ENCODE measurements at regions not wholly inside any gene's neighbourhood (a gene's known extent, or its start where the extent isn't known, plus 50 kb on each side); places are given as distances from the start of the nearest gene placed in this dataset.

- H3K27me3 ChIP-seq (replicated peaks in 1 of 2; ENCODE audit: control insufficient read depth in 2 of 2, insufficient read depth in 2 of 2, low read length in 1 of 2) = peaks cover 0 to 2% of the 10 kb centered on the region in 2 experiments; a peak in 1 of 4 replicates
- intact Hi-C loops (cut with micrococcal nuclease; ENCODE audit: unreplicated experiment) (no loop called here), in situ Hi-C loops (cut with MboI) (no loop called here)
- DNase-seq (ENCODE audit: low read depth, low spot score) = no peak
- CTCF ChIA-PET = interaction anchor here (1.5 kb wide), 1 partner anchor 77 kb away, joined by 4 read pairs; no protein-coding TSS in a partner anchor
- H3K4me2 ChIP-seq (ENCODE audit: control insufficient read depth, insufficient read depth) = no peak overlapping the region
- H3K79me2 ChIP-seq (ENCODE audit: control insufficient read depth, insufficient read depth, low read length) = no peaks in the 10 kb centered on the region
- SMC1A ChIA-PET (ENCODE audit: uncharacterized antibody, unreplicated experiment) = no interaction called here
- no peak overlapping the region for H2AFZ ChIP-seq (ENCODE audit: control insufficient read depth, low read depth, low read length)
- no peak overlapping the region for H3K4me3 ChIP-seq
- 15% methylated on average over 4 of the region's 4 CpGs for WGBS (ENCODE audit: insufficient coverage, insufficient replicate concordance, low lambda C conversion rate, missing lambda C conversion rate)
- no peaks in the 10 kb centered on the region; the same call in 1 of the 3 replicates for H3K9me3 ChIP-seq (replicated peaks; ENCODE audit: control insufficient read depth, insufficient read depth, low read length)
- POLR2A ChIA-PET = no interaction called here
- H3K36me3 ChIP-seq (ENCODE audit: control insufficient read depth in 2 of 2, insufficient read depth in 2 of 2, low read length in 1 of 2) = no peaks in the 10 kb centered on the region
- BruUV-seq (replicated peaks) = no TSS peak
- no peaks in the 10 kb centered on the region for H4K20me1 ChIP-seq (ENCODE audit: control insufficient read depth, insufficient read depth)
- H3K27ac ChIP-seq (ENCODE audit: control insufficient read depth, insufficient read depth) = no peak overlapping the region
- no peak overlapping the region for H3K9ac ChIP-seq (ENCODE audit: control insufficient read depth, insufficient read depth, low read length)
- no peak for ATAC-seq
- H3K4me1 ChIP-seq (ENCODE audit: control insufficient read depth, insufficient read depth, low read length) = no peaks in the 10 kb centered on the region
- FAIRE-seq = no peak
- TF ChIP-seq NKRF (conservative IDR thresholded peaks at IDR 0.05) = no peak
- TF ChIP-seq POLR2AphosphoS2 (IDR thresholded peaks at IDR 0.05; ENCODE audit: low read depth, low read length) = no peak
- no peak for TF ChIP-seq TAF1 (IDR thresholded peaks at IDR 0.05; ENCODE audit: borderline replicate concordance, low read depth, low read length)
- TF ChIP-seq WRNIP1 (IDR thresholded peaks at IDR 0.05; ENCODE audit: borderline replicate concordance, low read depth, low read length) = no peak
- no peak for TF ChIP-seq NFIC (IDR thresholded peaks at IDR 0.05; ENCODE audit: low read depth, low read length)
- TF ChIP-seq HDGF (IDR thresholded peaks at IDR 0.05) = no peak
- TF ChIP-seq REST (IDR thresholded peaks at IDR 0.05; ENCODE audit: low read depth, low read length) = no peak
- no peak for TF ChIP-seq MLLT1 (IDR thresholded peaks at IDR 0.05)
- no peak for TF ChIP-seq EP300 (IDR thresholded peaks at IDR 0.05; ENCODE audit: borderline replicate concordance in 1 of 2, control insufficient read depth in 1 of 2, low read depth in 2 of 2, low read length in 2 of 2)
- TF ChIP-seq PAX5 (IDR thresholded peaks at IDR 0.05; ENCODE audit: borderline replicate concordance, low read depth, low read length) = no peak
- no peak for TF ChIP-seq TBL1XR1 (IDR thresholded peaks at IDR 0.05; ENCODE audit: low read depth, low read length)
- RAD21 ChIA-PET (ENCODE audit: unreplicated experiment) = no interaction called here
Measured at GRCh38 chr20:57759724-57760123, 49.9 kb upstream of the PMEPA1 start.

Measured in GM12878 (cell line).